ENCODE measurements at regions not wholly inside any gene's neighbourhood (a gene's known extent, or its start where the extent isn't known, plus 50 kb on each side); places are given as distances from the start of the nearest gene placed in this dataset.

DNA sequence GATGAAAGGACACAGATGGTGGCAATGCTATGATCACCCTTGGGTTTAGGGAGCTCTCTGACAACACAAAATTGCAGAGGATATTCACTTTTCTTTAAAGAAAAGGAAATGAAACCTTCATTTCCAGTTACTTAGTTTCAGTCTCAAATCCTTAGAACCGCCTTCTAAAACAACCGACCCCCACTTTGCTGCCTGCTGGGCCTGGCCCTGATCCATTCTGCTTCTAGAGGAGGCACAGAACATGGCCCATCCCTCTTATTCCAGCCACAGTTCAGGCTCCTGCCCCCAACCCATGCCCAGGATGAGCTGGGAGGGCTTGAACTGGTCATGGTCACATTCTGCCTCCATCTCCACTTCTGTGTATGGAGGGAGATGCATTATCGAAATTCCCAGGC, 311.6 kb downstream of the EN1 start:
- Mint-ChIP-seq H3K4me3 (no peak overlapping the region), H3K9me3 (peaks cover 0 to 2% (median 0%) of the 10 kb centered on the region in 11 donors), H3K4me1 (no peaks in the 10 kb centered on the region), H3K36me3 (no peaks in the 10 kb centered on the region), H3K27me3 (peaks cover 0 to 13% (median 6%) of the 10 kb centered on the region in 5 donors), H3K27ac (peak overlapping the region in 1 of 9 donors; percentile 56)
- Histone ChIP-seq H3K36me3 (ENCODE audit: control insufficient read depth in 2 of 3, insufficient read depth in 3 of 3, low read length in 3 of 3) (no peaks in the 10 kb centered on the region), H3K9me3 (ENCODE audit: control insufficient read depth in 2 of 3, low read length in 3 of 3) (no peaks in the 10 kb centered on the region), H3K27me3 (ENCODE audit: control insufficient read depth in 2 of 2, insufficient read depth in 2 of 2, low read length in 2 of 2) (no peaks in the 10 kb centered on the region), H3K4me1 (ENCODE audit: control insufficient read depth in 2 of 2, insufficient read depth in 2 of 2, low read length in 2 of 2) (no peaks in the 10 kb centered on the region), H3K4me3 (ENCODE audit: low read length) (no peak overlapping the region), H3K27ac (ENCODE audit: low read depth, low read length) (no peak overlapping the region)
- intact Hi-C loops (cut with micrococcal nuclease): loop anchor here in 1 of 2 donors (10.0 kb wide), 1 partner anchor 491 kb away; no protein-coding TSS in a partner anchor
- ATAC-seq: no peak
- POLR2A ChIA-PET: no interaction called here
- DNase-seq: no peak
- CTCF ChIA-PET: interaction anchor here (0.6 kb wide), 1 partner anchor 15 kb away, joined by 3 read pairs; no protein-coding TSS in a partner anchor

DNA sequence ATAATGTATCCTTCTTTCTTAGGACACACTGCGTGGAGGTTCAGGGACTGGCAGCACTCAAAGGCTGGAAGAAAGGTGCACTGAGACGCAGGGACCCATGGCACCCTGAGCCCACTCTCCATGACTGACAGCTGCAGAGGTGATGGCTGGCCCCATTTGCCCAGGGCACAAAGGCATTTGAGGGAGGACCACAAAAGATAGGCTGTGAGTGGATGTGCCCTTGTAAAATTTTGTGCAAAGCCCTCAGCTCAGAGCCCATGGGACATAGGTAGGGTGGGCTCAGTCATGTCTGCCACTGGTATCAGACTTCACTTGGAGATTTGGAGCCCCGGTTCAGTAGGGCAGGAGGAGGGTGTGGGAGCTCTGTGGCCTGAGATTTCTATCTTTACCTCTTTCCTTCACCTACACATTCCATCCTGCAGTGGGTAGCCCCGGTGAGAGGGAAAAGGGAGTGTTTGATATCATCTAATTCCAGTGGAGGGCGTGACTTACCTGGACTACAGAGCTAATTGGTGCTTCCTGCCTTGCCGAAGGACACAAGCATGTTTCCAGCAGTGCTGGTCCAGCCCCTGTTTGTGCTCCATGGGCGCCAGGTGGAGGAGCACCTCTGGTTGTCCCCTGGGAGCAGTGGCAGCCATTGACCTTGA, 312.2 kb downstream of the EN1 start:
- no peaks in the 10 kb centered on the region for H3K27me3 ChIP-seq (ENCODE audit: control insufficient read depth in 2 of 2, insufficient read depth in 2 of 2, low read length in 2 of 2)
- H3K27ac ChIP-seq (ENCODE audit: low read depth, low read length): no peak overlapping the region
- Mint-ChIP-seq H3K4me3 (no peak overlapping the region), H3K27me3 (peaks cover 0 to 12% (median 6%) of the 10 kb centered on the region in 5 donors), H3K27ac (no peak overlapping the region), H3K36me3 (no peaks in the 10 kb centered on the region), H3K9me3 (peaks cover 0 to 2% (median 0%) of the 10 kb centered on the region in 11 donors), H3K4me1 (no peaks in the 10 kb centered on the region)
- H3K36me3 ChIP-seq (ENCODE audit: control insufficient read depth in 2 of 3, insufficient read depth in 3 of 3, low read length in 3 of 3): no peaks in the 10 kb centered on the region
- ATAC-seq (no peak), DNase-seq (no peak)
- intact Hi-C loops (cut with micrococcal nuclease): loop anchor here in 1 of 2 donors (10.0 kb wide), 1 partner anchor 490 kb away; no protein-coding TSS in a partner anchor
- POLR2A ChIA-PET: no interaction called here
- CTCF ChIA-PET: interaction anchor here (0.6 kb wide), 1 partner anchor 15 kb away, joined by 3 read pairs; no protein-coding TSS in a partner anchor
- no peaks in the 10 kb centered on the region for H3K4me1 ChIP-seq (ENCODE audit: control insufficient read depth in 2 of 2, insufficient read depth in 2 of 2, low read length in 2 of 2)
- no peaks in the 10 kb centered on the region for H3K9me3 ChIP-seq (ENCODE audit: control insufficient read depth in 2 of 3, low read length in 3 of 3)
- H3K4me3 ChIP-seq (ENCODE audit: low read length): no peak overlapping the region

DNA sequence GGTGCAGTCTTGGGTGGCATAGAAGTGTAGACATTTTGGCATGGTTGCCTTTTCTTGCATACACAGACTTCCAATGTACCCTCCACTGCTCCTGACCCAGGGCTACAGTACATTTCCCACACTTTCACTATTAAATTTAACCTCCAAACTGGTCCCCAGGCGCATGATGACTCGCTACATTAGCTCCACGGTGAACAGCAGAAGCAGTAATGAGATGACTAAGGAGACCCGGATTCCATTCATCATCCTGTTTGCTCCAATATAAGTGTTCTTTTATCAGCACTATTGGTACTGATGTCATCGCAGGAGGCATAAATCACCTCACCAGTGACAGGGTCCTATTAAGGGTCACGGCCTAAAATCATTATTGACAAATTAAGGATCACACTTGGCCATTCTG, 316.5 kb downstream of the EN1 start:
- Mint-ChIP-seq H3K4me1 (peaks cover 0 to 5% (median 0%) of the 10 kb centered on the region in 7 donors), H3K27me3 (peaks cover 0 to 23% (median 5%) of the 10 kb centered on the region in 5 donors), H3K27ac (no peak overlapping the region), H3K36me3 (no peaks in the 10 kb centered on the region), H3K9me3 (peaks cover 0 to 3% (median 0%) of the 10 kb centered on the region in 11 donors), H3K4me3 (no peak overlapping the region)
- intact Hi-C loops (cut with micrococcal nuclease): loop anchor here in 1 of 2 donors (10.0 kb wide), 1 partner anchor 486 kb away; no protein-coding TSS in a partner anchor
- Histone ChIP-seq H3K27ac (ENCODE audit: low read depth, low read length) (no peak overlapping the region), H3K4me3 (ENCODE audit: low read length) (no peak overlapping the region), H3K36me3 (ENCODE audit: control insufficient read depth in 2 of 3, insufficient read depth in 3 of 3, low read length in 3 of 3) (no peaks in the 10 kb centered on the region), H3K9me3 (ENCODE audit: control insufficient read depth in 2 of 3, low read length in 3 of 3) (no peaks in the 10 kb centered on the region), H3K4me1 (ENCODE audit: control insufficient read depth in 2 of 2, insufficient read depth in 2 of 2, low read length in 2 of 2) (no peaks in the 10 kb centered on the region), H3K27me3 (ENCODE audit: control insufficient read depth in 2 of 2, insufficient read depth in 2 of 2, low read length in 2 of 2) (no peaks in the 10 kb centered on the region)
- ATAC-seq: no peak
- DNase-seq: no peak
- ChIA-PET POLR2A (no interaction called here), CTCF (no interaction called here)

DNA sequence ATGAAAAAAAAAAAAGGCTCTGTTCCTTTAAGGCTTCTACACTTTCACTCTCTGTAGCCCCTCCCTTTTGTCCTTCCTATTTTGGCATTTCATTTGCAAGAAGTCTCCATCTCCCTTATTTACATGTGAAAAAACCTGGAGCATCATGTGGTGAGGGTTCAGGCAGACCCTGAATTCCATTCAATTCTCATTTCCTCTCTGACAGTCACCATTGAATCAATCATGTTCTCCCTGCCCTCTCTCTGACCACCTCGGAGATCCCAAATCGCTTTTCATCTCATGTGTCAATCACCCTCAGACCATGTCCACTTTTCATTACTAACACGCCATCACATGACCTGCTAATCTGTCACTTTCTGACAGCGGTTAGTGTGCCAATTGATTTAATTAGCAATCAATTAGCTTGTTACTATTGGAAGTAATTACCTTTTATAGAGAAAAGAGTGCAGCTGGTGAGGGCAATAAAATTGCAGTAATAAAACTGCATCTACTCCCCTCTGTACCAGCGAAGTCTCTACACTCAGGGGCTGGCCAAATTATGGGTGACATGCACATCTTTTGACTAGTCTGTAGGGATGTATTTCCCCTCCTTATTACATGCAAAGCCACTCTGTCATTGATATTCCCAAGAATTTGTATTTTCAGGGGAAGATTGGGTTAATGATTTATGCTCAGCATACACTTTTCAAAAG, 317.4 kb downstream of the EN1 start:
- CTCF ChIA-PET: no interaction called here

DNA sequence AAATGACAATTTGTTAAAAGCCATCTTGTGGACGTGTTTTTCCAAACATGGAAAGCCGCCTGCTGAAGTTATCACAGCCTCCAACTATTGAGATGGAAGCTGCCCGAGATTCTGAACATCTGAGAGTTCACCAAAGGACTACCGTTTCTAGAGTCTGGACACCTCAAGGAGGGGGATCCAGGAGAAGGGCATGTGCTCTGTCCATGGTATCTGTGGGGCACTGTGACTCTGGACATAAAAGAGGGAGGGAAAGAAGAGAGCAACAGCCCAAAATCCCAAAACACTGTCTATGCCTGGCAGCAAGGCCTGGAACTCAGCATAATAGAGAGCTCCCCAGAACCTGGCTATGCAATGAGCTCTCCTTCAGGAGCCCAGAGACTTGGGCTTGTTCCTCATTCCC, 319.9 kb downstream of the EN1 start:
- Mint-ChIP-seq H3K27ac (no peak overlapping the region), H3K36me3 (no peaks in the 10 kb centered on the region), H3K4me3 (no peak overlapping the region), H3K4me1 (peaks cover 0 to 5% (median 0%) of the 10 kb centered on the region in 7 donors), H3K9me3 (peaks cover 0 to 3% (median 1%) of the 10 kb centered on the region in 11 donors), H3K27me3 (peaks cover 0 to 23% (median 5%) of the 10 kb centered on the region in 5 donors)
- Histone ChIP-seq H3K27ac (ENCODE audit: low read depth, low read length) (no peak overlapping the region), H3K9me3 (ENCODE audit: control insufficient read depth in 2 of 3, low read length in 3 of 3) (no peaks in the 10 kb centered on the region), H3K4me3 (ENCODE audit: low read length) (no peak overlapping the region), H3K27me3 (ENCODE audit: control insufficient read depth in 2 of 2, insufficient read depth in 2 of 2, low read length in 2 of 2) (no peaks in the 10 kb centered on the region), H3K36me3 (ENCODE audit: control insufficient read depth in 2 of 3, insufficient read depth in 3 of 3, low read length in 3 of 3) (no peaks in the 10 kb centered on the region), H3K4me1 (ENCODE audit: control insufficient read depth in 2 of 2, insufficient read depth in 2 of 2, low read length in 2 of 2) (no peaks in the 10 kb centered on the region)
- POLR2A ChIA-PET: no interaction called here
- DNase-seq: no peak
- ATAC-seq: no peak
- CTCF ChIA-PET: no interaction called here
- intact Hi-C loops (cut with micrococcal nuclease): no loop called here

More for the DNA sequence above, 317.4 kb downstream of the EN1 start:
- POLR2A ChIA-PET: no interaction called here
- Mint-ChIP-seq H3K27ac (no peak overlapping the region), H3K27me3 (peaks cover 0 to 23% (median 5%) of the 10 kb centered on the region in 5 donors), H3K36me3 (no peaks in the 10 kb centered on the region), H3K9me3 (peaks cover 0 to 3% (median 0%) of the 10 kb centered on the region in 11 donors), H3K4me3 (no peak overlapping the region), H3K4me1 (peaks cover 0 to 5% (median 0%) of the 10 kb centered on the region in 7 donors)
- H3K27ac ChIP-seq (ENCODE audit: low read depth, low read length): no peak overlapping the region
- intact Hi-C loops (cut with micrococcal nuclease): loop anchor here in 1 of 2 donors (10.0 kb wide), 1 partner anchor 485 kb away; no protein-coding TSS in a partner anchor
- H3K4me1 ChIP-seq (ENCODE audit: control insufficient read depth in 2 of 2, insufficient read depth in 2 of 2, low read length in 2 of 2): no peaks in the 10 kb centered on the region
- H3K36me3 ChIP-seq (ENCODE audit: control insufficient read depth in 2 of 3, insufficient read depth in 3 of 3, low read length in 3 of 3): no peaks in the 10 kb centered on the region
- no peak for DNase-seq
- no peak overlapping the region for H3K4me3 ChIP-seq (ENCODE audit: low read length)
- H3K27me3 ChIP-seq (ENCODE audit: control insufficient read depth in 2 of 2, insufficient read depth in 2 of 2, low read length in 2 of 2): no peaks in the 10 kb centered on the region
- no peak for ATAC-seq
- no peaks in the 10 kb centered on the region for H3K9me3 ChIP-seq (ENCODE audit: control insufficient read depth in 2 of 3, low read length in 3 of 3)

DNA sequence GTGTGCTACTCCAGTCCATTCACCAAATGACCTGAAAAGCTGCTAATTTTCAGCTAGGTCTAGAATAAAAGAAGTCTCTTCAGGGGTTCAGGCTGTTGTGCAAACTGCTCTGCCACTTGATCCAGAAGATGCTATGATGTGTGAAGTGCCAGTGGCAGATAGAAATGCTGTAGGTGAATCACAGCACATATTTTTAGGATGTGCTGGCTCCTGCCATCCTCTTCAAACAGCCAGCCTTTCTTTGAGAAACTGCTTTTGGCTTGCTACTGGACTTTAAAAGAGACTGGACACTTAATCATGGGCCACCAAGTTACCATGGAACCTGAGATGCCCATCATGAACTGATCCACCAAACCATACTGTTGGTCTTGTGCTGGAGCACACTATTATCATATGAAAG, 322.1 kb downstream of the EN1 start:
- H3K4me1 Mint-ChIP-seq: peaks cover 0 to 5% (median 0%) of the 10 kb centered on the region in 7 donors
- Histone ChIP-seq H3K27ac (ENCODE audit: low read depth, low read length) (no peak overlapping the region), H3K27me3 (ENCODE audit: control insufficient read depth in 2 of 2, insufficient read depth in 2 of 2, low read length in 2 of 2) (no peaks in the 10 kb centered on the region), H3K4me1 (ENCODE audit: control insufficient read depth in 2 of 2, insufficient read depth in 2 of 2, low read length in 2 of 2) (no peaks in the 10 kb centered on the region), H3K9me3 (ENCODE audit: control insufficient read depth in 2 of 3, low read length in 3 of 3) (peaks cover 0 to 1% (median 0%) of the 10 kb centered on the region in 3 experiments), H3K4me3 (ENCODE audit: low read length) (no peak overlapping the region), H3K36me3 (ENCODE audit: control insufficient read depth in 2 of 3, insufficient read depth in 3 of 3, low read length in 3 of 3) (no peaks in the 10 kb centered on the region)
- ATAC-seq (no peak), DNase-seq (no peak)
- intact Hi-C loops (cut with micrococcal nuclease): no loop called here
- CTCF ChIA-PET: no interaction called here
- H3K9me3 Mint-ChIP-seq: peaks cover 2 to 22% (median 10%) of the 10 kb centered on the region in 11 donors
- no peak overlapping the region for H3K27ac Mint-ChIP-seq
- H3K4me3 Mint-ChIP-seq: no peak overlapping the region
- H3K36me3 Mint-ChIP-seq: peaks cover 0 to 5% (median 0%) of the 10 kb centered on the region in 5 donors
- POLR2A ChIA-PET: no interaction called here
- H3K27me3 Mint-ChIP-seq: peaks cover 0 to 24% (median 9%) of the 10 kb centered on the region in 5 donors

Data from naive thymus-derived CD4-positive, alpha-beta T cell (primary cell).